Left ventricle myocardium inferior (tissue), 1 donor: ENCODE measurements at regions not wholly inside any gene's neighbourhood (a gene's known extent, or its start where the extent isn't known, plus 50 kb on each side); places are given as distances from the start of the nearest gene placed in this dataset.

Experiments used
- DNase-seq: peaks from one replicate; pipeline ENCODE4 v3.0.0-alpha.2; 2020
- H3K27ac ChIP-seq: fragments of 200-600 bp; replicated peaks from 2 replicates; pipeline ENCODE4 v1.8.0; 2021
- H3K27me3 ChIP-seq: fragments of 200-600 bp; 2 replicates; pipeline ENCODE4 v1.8.0; 2021; ENCODE audit warnings: low read depth
- H3K36me3 ChIP-seq: fragments of 200-600 bp; 2 replicates; pipeline ENCODE4 v1.8.0; 2021
- H3K4me1 ChIP-seq: fragments of 200-600 bp; 2 replicates; pipeline ENCODE4 v1.8.0; 2021
- H3K4me3 ChIP-seq: fragments of 200-600 bp; 2 replicates; pipeline ENCODE4 v1.8.0; 2021; ENCODE audit warnings: mild to moderate bottlenecking, moderate library complexity
- H3K9me3 ChIP-seq: fragments of 200-600 bp; replicated peaks from 2 replicates; pipeline ENCODE4 v1.8.0; 2021
- intact Hi-C: fragments of 100-400 bp; cut with micrococcal nuclease; formaldehyde crosslinking; loops from one replicate; pipeline ENCODE4 v1.11.0; 2022
- TF ChIP-seq, protein P1 (sequence below): fragments of 200-600 bp; IDR thresholded peaks from 2 replicates; pipeline ENCODE4 v1.8.0; 2021; ENCODE audit warnings: antibody characterized with exemption, mild to moderate bottlenecking, borderline replicate concordance
- donor health status: DM: no; HTN: yes; CAD: no; lungs with severe emphysema.

DNA sequence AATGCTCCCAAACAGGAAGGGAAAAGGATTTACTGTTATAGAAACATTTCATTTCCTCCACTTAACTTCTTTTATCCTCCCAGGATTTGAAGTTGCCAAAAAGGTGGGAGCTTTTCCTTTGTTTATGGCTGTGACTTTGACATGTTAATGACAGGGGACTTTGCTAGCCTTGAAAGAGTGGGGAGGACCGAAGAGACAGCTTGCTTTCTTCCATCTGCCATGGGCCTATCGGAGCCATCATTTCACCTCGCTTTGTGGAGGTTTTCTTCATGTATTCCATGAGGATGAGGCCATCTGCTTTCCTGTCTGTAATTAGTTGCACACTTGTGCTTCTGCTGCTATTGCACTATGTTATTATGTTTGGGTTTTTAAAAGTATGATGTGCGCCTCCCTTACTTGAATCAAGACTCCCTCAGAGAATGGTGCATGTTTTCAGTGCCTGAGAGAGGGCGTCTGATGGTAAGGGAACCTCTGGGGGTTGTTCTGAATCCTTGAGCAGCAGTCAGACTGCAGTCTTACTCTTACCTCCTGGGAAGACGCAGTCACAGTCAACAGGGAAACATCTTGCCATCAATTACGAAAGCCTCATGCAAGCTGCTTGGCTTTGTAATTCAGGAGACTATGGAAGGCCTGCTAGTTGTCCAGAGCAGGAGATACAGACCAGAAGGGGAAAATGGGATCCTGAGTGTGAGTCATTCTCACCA lies 173.3 kb upstream of the MGAT5 start:
- TF ChIP-seq, protein P1, sequence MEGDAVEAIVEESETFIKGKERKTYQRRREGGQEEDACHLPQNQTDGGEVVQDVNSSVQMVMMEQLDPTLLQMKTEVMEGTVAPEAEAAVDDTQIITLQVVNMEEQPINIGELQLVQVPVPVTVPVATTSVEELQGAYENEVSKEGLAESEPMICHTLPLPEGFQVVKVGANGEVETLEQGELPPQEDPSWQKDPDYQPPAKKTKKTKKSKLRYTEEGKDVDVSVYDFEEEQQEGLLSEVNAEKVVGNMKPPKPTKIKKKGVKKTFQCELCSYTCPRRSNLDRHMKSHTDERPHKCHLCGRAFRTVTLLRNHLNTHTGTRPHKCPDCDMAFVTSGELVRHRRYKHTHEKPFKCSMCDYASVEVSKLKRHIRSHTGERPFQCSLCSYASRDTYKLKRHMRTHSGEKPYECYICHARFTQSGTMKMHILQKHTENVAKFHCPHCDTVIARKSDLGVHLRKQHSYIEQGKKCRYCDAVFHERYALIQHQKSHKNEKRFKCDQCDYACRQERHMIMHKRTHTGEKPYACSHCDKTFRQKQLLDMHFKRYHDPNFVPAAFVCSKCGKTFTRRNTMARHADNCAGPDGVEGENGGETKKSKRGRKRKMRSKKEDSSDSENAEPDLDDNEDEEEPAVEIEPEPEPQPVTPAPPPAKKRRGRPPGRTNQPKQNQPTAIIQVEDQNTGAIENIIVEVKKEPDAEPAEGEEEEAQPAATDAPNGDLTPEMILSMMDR, result no peak
- Histone ChIP-seq H3K27me3 (no peaks in the 10 kb centered on the region), H3K36me3 (no peaks in the 10 kb centered on the region), H3K4me3 (no peak overlapping the region), H3K27ac (peak overlapping the region; percentile 57), H3K4me1 (peaks cover 21% of the 10 kb centered on the region), H3K9me3 (no peaks in the 10 kb centered on the region)
- no peak for DNase-seq
- intact Hi-C loops, result no loop called here

DNA sequence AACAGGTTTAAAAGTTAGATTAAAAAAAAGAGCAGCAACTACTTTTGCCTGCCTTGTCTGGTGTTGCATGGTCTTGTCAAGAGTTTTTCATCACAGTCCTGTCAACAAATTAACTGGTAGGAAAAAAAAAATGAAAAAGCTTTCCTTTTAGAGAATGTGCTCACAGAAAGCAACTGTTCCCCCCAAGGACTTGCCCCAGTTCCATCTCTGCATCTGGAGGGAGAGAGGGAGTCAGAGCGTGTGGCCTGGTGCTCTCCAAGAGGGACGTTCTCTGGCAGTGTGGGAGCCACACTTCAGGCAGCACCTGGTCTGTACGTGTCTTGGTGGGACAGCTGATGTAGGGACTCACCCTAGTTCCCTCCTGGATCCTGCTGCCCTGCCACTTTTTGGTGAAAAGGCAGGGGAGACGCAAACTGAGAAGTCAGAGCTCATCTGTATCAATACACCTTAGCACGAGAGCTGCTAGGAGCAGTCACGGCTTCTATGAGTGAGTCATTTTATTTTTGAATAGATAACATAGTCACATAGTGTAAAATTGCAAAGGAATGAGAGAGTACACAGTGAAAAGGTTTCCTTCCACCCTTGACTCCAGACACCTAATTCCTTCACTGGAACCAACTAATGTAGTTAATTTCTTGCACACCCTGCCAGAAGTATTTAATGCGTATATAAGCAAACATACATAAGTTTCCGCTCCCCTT lies 172.5 kb upstream of the MGAT5 start:
- H3K27me3 ChIP-seq, result no peaks in the 10 kb centered on the region
- peak overlapping the region; percentile 57 for H3K27ac ChIP-seq
- no peak overlapping the region for H3K4me3 ChIP-seq
- intact Hi-C loops, result no loop called here
- peak; percentile 36 for DNase-seq
- H3K36me3 ChIP-seq, result no peaks in the 10 kb centered on the region
- TF ChIP-seq, protein P1, result no peak
- H3K9me3 ChIP-seq, result no peaks in the 10 kb centered on the region
- peaks cover 21% of the 10 kb centered on the region for H3K4me1 ChIP-seq

DNA sequence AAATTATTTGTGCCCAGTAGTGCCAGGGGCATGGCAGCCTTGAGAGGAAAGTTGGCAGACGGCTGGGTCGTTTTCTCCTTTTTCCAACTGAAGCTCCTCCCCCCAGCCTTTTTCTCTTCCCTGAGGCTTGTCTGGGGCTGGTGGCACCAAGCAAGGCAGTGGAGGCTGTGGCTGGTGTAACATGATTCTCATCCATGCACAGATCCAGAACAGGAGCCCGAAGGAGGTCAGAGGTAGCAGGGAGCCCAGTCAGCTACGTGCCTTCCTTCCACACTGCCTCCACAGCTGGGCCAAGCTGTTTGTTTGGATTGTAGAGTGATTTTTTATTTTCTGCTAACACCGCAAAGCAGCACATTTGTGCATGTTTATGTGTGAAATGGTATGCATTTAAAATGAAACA lies 170.3 kb upstream of the MGAT5 start:
- Histone ChIP-seq H3K9me3 (no peaks in the 10 kb centered on the region), H3K4me1 (peaks cover 23% of the 10 kb centered on the region), H3K36me3 (no peaks in the 10 kb centered on the region), H3K27ac (no peak overlapping the region), H3K27me3 (no peaks in the 10 kb centered on the region), H3K4me3 (no peak overlapping the region)
- TF ChIP-seq, protein P1, result no peak
- intact Hi-C loops, result no loop called here
- DNase-seq, result no peak

DNA sequence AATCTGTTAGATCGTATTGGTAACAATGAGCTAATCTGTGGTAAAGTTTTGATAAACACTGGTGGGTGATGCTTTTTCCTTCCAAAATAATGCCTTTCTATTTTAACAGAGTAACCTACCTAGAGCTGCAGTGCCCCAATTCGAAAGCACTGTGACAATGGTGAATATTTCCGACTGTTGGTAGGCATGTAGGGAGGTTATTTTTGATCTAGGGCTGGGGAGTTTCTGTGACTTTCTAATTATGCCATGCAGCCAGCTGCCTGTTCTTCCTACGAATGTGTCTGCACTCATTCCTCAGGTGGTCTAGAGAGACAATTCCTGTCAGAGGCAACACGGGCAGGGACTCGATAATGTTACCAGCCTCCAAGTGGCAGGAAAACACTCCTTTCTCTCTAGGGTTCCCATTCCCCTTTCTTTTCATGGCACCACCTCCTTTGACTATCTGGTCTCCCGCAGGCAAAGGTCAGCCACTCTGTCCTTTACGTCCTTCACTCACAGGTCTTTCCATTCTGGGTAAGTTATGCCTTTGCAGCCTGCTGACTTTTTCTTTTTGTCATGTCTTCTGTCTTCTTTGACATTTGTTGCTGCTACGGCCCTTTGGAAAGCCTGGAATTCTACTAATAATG lies 167.2 kb upstream of the MGAT5 start:
- TF ChIP-seq, protein P1, result no peak
- peaks cover 7% of the 10 kb centered on the region for H3K4me1 ChIP-seq
- no peaks in the 10 kb centered on the region for H3K9me3 ChIP-seq
- no peaks in the 10 kb centered on the region for H3K27me3 ChIP-seq
- H3K4me3 ChIP-seq, result no peak overlapping the region
- intact Hi-C loops, result no loop called here
- no peak for DNase-seq
- peak overlapping the region; percentile 9 for H3K27ac ChIP-seq
- H3K36me3 ChIP-seq, result no peaks in the 10 kb centered on the region

DNA sequence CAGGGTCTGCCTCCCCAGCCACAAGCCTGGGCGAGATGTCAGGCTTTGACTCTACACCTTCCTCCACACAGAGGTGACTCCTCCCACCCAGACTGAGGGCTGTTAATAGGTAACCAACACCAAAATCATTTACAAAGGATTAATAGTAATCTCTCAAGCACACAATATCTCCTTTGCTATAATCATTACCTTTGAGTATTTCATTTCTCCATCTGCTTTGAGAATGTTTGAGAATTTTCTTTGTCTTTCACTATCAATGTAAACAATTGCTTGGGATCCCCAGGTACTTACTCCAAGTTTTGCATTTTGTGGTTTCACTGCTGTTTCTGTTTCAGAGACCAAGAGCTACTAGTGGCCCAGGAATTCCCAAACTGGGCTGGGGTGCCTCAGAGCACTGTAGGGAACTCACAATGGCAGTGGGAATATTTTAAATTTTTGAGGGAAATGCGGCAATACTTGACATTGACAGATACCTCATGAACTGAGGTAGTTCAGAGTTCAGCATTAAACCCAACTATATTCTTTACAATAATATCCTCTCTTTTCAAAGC lies 166.4 kb upstream of the MGAT5 start:
- Histone ChIP-seq H3K4me3 (no peak overlapping the region), H3K9me3 (no peaks in the 10 kb centered on the region), H3K36me3 (no peaks in the 10 kb centered on the region), H3K27me3 (no peaks in the 10 kb centered on the region), H3K27ac (no peak overlapping the region), H3K4me1 (peaks cover 7% of the 10 kb centered on the region)
- TF ChIP-seq, protein P1, result no peak
- intact Hi-C loops, result no loop called here
- no peak for DNase-seq
